PC-3 (cell line): ENCODE measurements at regions not wholly inside any gene's neighbourhood (a gene's known extent, or its start where the extent isn't known, plus 50 kb on each side); places are given as distances from the start of the nearest gene placed in this dataset.
A peak's percentile ranks its signal among the peaks of the same experiment; 100 is the strongest.

Experiments used
- ATAC-seq: fragments of 200-7000 bp; cut with Tn5 transposase; 2 replicates; pipeline ENCODE4 v1.9.1; 2020; ENCODE audit warnings: mild to moderate bottlenecking, moderate library complexity
- BruUV-seq: library from RNA; stranded (reverse); fragments of 400-500 nt; replicated peaks from 2 replicates; lab custom pipeline; 2021; lab: Mats Ljungman, UMichigan
- CTCF ChIA-PET: fragments of 300-600 bp; sonication (Branson Sonifier 250); formaldehyde crosslinking; loops from one replicate; lab custom pipeline; 2022; ENCODE audit warnings: antibody characterized with exemption; lab: Charles Lee
- POLR2A ChIA-PET: fragments of 300-600 bp; sonication (Branson Sonifier 250); formaldehyde crosslinking; loops from one replicate; lab custom pipeline; 2022; ENCODE audit warnings: antibody characterized with exemption; ENCODE audit not compliant: unreplicated experiment; lab: Charles Lee
- DNase-seq: peaks from one replicate; pipeline ENCODE4 v3.0.0-alpha.2; 2015
- H2AFZ ChIP-seq: fragments of 300-600 bp; sonication (generic); 2 replicates; pipeline ENCODE4 v1.6.0; 2016; ENCODE audit warnings: antibody characterized with exemption, low read length
- H3F3A ChIP-seq: fragments of 300-600 bp; sonication (generic); one replicate; pipeline ENCODE4 v1.6.0; 2017; ENCODE audit warnings: antibody characterized with exemption, low read length, control low read depth, mild to moderate bottlenecking; ENCODE audit not compliant: unreplicated experiment
- H3K27ac ChIP-seq: fragments of 300-600 bp; sonication (generic); 2 replicates; pipeline ENCODE4 v1.5.1; 2016; ENCODE audit warnings: mild to moderate bottlenecking, low read length
- H3K27me3 ChIP-seq: fragments of 300-600 bp; sonication (generic); 2 replicates; pipeline ENCODE4 v1.6.1; 2016; ENCODE audit warnings: low read length, mixed read lengths
- H3K36me3 ChIP-seq: fragments of 300-600 bp; sonication (generic); 2 replicates; pipeline ENCODE4 v1.6.1; 2016; ENCODE audit warnings: low read depth, mixed run types, low read length, mixed read lengths
- H3K4me1 ChIP-seq: fragments of 300-600 bp; sonication (generic); 2 replicates; pipeline ENCODE4 v1.5.1; 2016; ENCODE audit warnings: low read length; ENCODE audit not compliant: insufficient read depth
- H3K4me2 ChIP-seq: fragments of 300-600 bp; sonication (generic); 2 replicates; pipeline ENCODE4 v1.6.0; 2016; ENCODE audit warnings: low read length
- H3K4me3 ChIP-seq: fragments of 300-600 bp; sonication (generic); 2 replicates; pipeline ENCODE4 v1.5.1; 2016; ENCODE audit warnings: mild to moderate bottlenecking, low read length, mixed read lengths
- H3K79me2 ChIP-seq: fragments of 300-600 bp; sonication (generic); 2 replicates; pipeline ENCODE4 v1.6.1; 2017; ENCODE audit warnings: low read length, mixed read lengths
- H3K9ac ChIP-seq: fragments of 300-600 bp; sonication (generic); 2 replicates; pipeline ENCODE4 v1.6.0; 2016; ENCODE audit warnings: mild to moderate bottlenecking, low read length
- H3K9me2 ChIP-seq: fragments of 300-600 bp; sonication (generic); replicated peaks from 2 replicates; pipeline ENCODE4 v1.6.1; 2016; ENCODE audit warnings: mixed run types, low read length, mixed read lengths
- H3K9me3 ChIP-seq: fragments of 300-600 bp; sonication (generic); 2 replicates; pipeline ENCODE4 v1.6.1; 2016; ENCODE audit warnings: low read length, mixed read lengths
- H4K20me1 ChIP-seq: fragments of 300-600 bp; sonication (generic); 2 replicates; pipeline ENCODE4 v1.6.1; 2016; ENCODE audit warnings: low read length, mixed read lengths
- EZH2 ChIP-seq: fragments of 300-600 bp; sonication (generic); IDR thresholded peaks from one replicate; pipeline ENCODE4 v1.6.1; 2017; ENCODE audit warnings: antibody characterized with exemption, mild to moderate bottlenecking, low read length; ENCODE audit not compliant: unreplicated experiment
- EZH2phosphoT487 ChIP-seq: fragments of 300-600 bp; sonication (generic); IDR thresholded peaks from 2 replicates; pipeline ENCODE4 v1.6.1; 2018; ENCODE audit warnings: mild to moderate bottlenecking, antibody characterized with exemption, low read length, borderline replicate concordance
- intact Hi-C: fragments of 100-400 bp; cut with micrococcal nuclease; formaldehyde crosslinking; loops from 2 replicates; pipeline ENCODE4 v1.9.0; 2023
- TF ChIP-seq, protein P1 (sequence below): fragments of 300-600 bp; sonication (generic); conservative IDR thresholded peaks from 2 replicates; pipeline ENCODE4 v1.5.1; 2017; ENCODE audit warnings: antibody characterized with exemption, low read depth, mild to moderate bottlenecking, low read length

DNA sequence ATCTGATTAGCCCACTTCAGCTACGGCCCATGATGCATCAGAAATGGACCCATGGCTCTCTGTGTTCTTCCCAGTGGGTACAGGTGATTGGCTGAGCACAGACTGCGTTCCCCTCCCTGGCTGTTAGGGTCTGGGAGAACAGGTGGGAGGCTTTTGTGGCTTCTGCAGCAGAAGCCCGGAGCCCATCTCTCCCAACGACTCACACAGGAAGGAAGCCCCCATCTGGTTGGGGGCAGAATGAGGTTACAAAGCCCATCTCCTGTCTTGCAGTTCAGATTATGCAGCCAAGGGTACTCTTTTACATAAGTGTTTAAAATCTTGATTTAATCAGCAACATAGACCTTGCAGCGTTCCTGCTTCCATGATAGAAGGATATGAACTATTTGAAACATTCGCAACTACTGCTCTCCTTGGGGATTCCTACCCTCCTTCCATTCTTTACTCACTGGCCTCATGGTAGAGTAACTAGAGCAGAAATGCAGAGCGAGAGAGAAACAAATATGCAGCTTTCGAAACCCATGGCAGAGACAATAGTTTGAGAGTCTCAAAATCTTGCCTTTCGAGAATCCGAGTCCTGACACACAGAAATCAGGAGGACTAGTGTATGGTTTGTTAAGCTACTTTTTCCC lies 291.3 kb downstream of the TLE3 start:
- intact Hi-C loops, result no loop called here
- Histone ChIP-seq H3K36me3 (no peaks in the 10 kb centered on the region), H3K9me2 (no peaks in the 10 kb centered on the region), H3K4me1 (peaks cover 12% of the 10 kb centered on the region; the same call in 1 of the 2 replicates), H4K20me1 (no peaks in the 10 kb centered on the region), H3K9me3 (no peaks in the 10 kb centered on the region), H3K27ac (no peak overlapping the region), H3K4me3 (no peak overlapping the region), H3F3A (no peaks in the 10 kb centered on the region), H2AFZ (no peak overlapping the region), H3K27me3 (no peaks in the 10 kb centered on the region), H3K79me2 (no peaks in the 10 kb centered on the region), H3K4me2 (no peak overlapping the region), H3K9ac (no peak overlapping the region)
- CTCF ChIA-PET, result no interaction called here
- no peak for DNase-seq
- no peak for ATAC-seq
- POLR2A ChIA-PET, result no interaction called here
- TF ChIP-seq EZH2phosphoT487 (no peak), EZH2 (no peak)
- TF ChIP-seq, protein P1, sequence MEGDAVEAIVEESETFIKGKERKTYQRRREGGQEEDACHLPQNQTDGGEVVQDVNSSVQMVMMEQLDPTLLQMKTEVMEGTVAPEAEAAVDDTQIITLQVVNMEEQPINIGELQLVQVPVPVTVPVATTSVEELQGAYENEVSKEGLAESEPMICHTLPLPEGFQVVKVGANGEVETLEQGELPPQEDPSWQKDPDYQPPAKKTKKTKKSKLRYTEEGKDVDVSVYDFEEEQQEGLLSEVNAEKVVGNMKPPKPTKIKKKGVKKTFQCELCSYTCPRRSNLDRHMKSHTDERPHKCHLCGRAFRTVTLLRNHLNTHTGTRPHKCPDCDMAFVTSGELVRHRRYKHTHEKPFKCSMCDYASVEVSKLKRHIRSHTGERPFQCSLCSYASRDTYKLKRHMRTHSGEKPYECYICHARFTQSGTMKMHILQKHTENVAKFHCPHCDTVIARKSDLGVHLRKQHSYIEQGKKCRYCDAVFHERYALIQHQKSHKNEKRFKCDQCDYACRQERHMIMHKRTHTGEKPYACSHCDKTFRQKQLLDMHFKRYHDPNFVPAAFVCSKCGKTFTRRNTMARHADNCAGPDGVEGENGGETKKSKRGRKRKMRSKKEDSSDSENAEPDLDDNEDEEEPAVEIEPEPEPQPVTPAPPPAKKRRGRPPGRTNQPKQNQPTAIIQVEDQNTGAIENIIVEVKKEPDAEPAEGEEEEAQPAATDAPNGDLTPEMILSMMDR, result no peak
- BruUV-seq, result no TSS peak

DNA sequence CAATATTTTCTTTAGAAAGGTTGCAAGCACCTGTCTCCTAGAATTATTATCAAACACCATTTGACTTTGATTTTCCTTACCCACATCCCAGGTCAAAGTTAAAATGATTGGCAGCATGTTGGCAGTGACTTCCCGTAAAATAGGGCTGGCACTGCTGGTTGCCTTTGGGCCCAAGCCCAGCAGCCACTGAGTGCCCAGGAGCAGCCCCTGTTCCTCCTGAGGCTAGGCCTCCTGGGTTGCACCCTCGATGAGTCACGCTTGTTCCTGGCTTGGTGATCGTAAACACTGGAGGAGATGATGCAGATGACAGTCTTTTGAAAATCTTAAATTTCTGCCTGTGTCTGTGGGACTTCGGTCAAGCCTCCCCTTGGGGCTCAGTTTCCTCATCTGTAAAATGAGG lies 290.0 kb downstream of the TLE3 start:
- Histone ChIP-seq H3K9me2 (no peaks in the 10 kb centered on the region), H3K9ac (no peak overlapping the region), H3K9me3 (no peaks in the 10 kb centered on the region), H3K27me3 (no peaks in the 10 kb centered on the region), H3K27ac (no peak overlapping the region), H3K4me2 (no peak overlapping the region), H3F3A (no peaks in the 10 kb centered on the region), H3K4me3 (no peak overlapping the region), H3K36me3 (no peaks in the 10 kb centered on the region), H4K20me1 (no peaks in the 10 kb centered on the region), H3K79me2 (no peaks in the 10 kb centered on the region), H2AFZ (no peak overlapping the region), H3K4me1 (peaks cover 12% of the 10 kb centered on the region; the same call in 1 of the 2 replicates)
- ChIA-PET CTCF (no interaction called here), POLR2A (no interaction called here)
- peak; percentile 77 for DNase-seq
- intact Hi-C loops, result no loop called here
- BruUV-seq, result no TSS peak
- no peak for TF ChIP-seq EZH2phosphoT487
- TF ChIP-seq, protein P1, result no peak
- no peak for TF ChIP-seq EZH2
- ATAC-seq, result no peak

DNA sequence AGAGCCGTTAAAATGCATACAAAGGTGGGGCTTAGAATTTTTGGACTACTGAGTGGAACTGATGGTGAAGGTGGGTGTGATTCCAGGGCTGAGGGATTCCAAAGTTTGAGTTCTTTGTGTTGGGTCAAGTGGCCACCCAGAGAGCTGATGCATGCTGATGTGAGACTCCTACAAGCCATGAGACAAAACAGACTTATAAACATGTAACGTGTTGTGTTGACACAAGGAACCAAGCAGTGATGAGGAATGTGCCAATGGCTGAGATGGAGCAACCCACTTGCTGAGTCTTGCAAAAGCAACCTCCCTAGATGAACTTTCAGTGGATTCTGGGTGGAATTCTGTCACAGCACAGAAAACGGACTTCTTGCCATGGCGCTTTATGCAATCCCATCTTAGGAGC lies 289.0 kb downstream of the TLE3 start:
- intact Hi-C loops, result no loop called here
- no peaks in the 10 kb centered on the region for H3K9me3 ChIP-seq
- DNase-seq (no peak), ATAC-seq (no peak)
- H3K4me3 ChIP-seq, result no peak overlapping the region
- no peak overlapping the region for H2AFZ ChIP-seq
- CTCF ChIA-PET, result no interaction called here
- TF ChIP-seq EZH2 (no peak), EZH2phosphoT487 (no peak)
- TF ChIP-seq, protein P1, result no peak
- H3F3A ChIP-seq, result no peaks in the 10 kb centered on the region
- BruUV-seq, result no TSS peak
- peaks cover 12% of the 10 kb centered on the region; the same call in 1 of the 2 replicates for H3K4me1 ChIP-seq
- no peaks in the 10 kb centered on the region for H3K9me2 ChIP-seq
- H3K27ac ChIP-seq, result no peak overlapping the region
- no peak overlapping the region for H3K4me2 ChIP-seq
- POLR2A ChIA-PET, result no interaction called here
- no peaks in the 10 kb centered on the region for H3K36me3 ChIP-seq
- no peaks in the 10 kb centered on the region for H4K20me1 ChIP-seq
- H3K9ac ChIP-seq, result no peak overlapping the region
- H3K79me2 ChIP-seq, result no peaks in the 10 kb centered on the region
- H3K27me3 ChIP-seq, result no peaks in the 10 kb centered on the region
